ENCODE measurements at regions not wholly inside any gene's neighbourhood (a gene's known extent, or its start where the extent isn't known, plus 50 kb on each side); places are given as distances from the start of the nearest gene placed in this dataset.

- no peak for DNase-seq
These were observed 349.0 kb upstream of the GATB start for GRCh38 chr4:152109531-152110509.

GRCh38 chr4:152107736-152108500, 347.1 kb upstream of the GATB start:
- DNase-seq = no peak

- DNase-seq = peak in 1 of 2 experiments; percentile 5
These were observed 346.0 kb upstream of the GATB start for GRCh38 chr4:152106781-152107321.

GRCh38 chr4:152106113-152106763, 345.4 kb upstream of the GATB start:
- DNase-seq = no peak

GRCh38 chr4:152104901-152105357, 344.1 kb upstream of the GATB start:
- DNase-seq = no peak

GRCh38 chr4:152104356-152104755, 343.5 kb upstream of the GATB start:
- DNase-seq = no peak

GRCh38 chr4:152103181-152103901, 342.5 kb upstream of the GATB start:
- no peak for DNase-seq

GRCh38 chr4:152102436-152103000, 341.7 kb upstream of the GATB start:
- DNase-seq = no peak

- DNase-seq = no peak
These were observed 341.0 kb upstream of the GATB start for GRCh38 chr4:152101556-152102435.

- DNase-seq = peak in 1 of 2 experiments; percentile 46
These were observed 339.8 kb upstream of the GATB start for GRCh38 chr4:152100379-152101201.

GRCh38 chr4:152099981-152100378, 339.2 kb upstream of the GATB start:
- DNase-seq = no peak

GRCh38 chr4:152099555-152099954, 338.7 kb upstream of the GATB start:
- no peak for DNase-seq

- DNase-seq = no peak
These were observed 338.2 kb upstream of the GATB start for GRCh38 chr4:152099061-152099425.

GRCh38 chr4:152098365-152099060, 337.7 kb upstream of the GATB start:
- DNase-seq = no peak

GRCh38 chr4:152097371-152097770, 336.6 kb upstream of the GATB start:
- no peak for DNase-seq

- no peak for DNase-seq
These were observed 334.9 kb upstream of the GATB start for GRCh38 chr4:152095701-152096070.

- no peak for DNase-seq
These were observed 334.3 kb upstream of the GATB start for GRCh38 chr4:152094970-152095700.

GRCh38 chr4:152091405-152091804, 330.6 kb upstream of the GATB start:
- DNase-seq = no peak

GRCh38 chr4:152090543-152090942, 329.7 kb upstream of the GATB start:
- no peak for DNase-seq
